OCI-LY1 (cell line): ENCODE measurements at regions not wholly inside any gene's neighbourhood (a gene's known extent, or its start where the extent isn't known, plus 50 kb on each side); places are given as distances from the start of the nearest gene placed in this dataset.
"Not testable (repeated sequence)": the region's sequence is repeated elsewhere in the genome, so short reads cannot be mapped to it uniquely, and the experiment has no call there.

Experiments used
- H2AFZ ChIP-seq: fragments of 200-600 bp; sonication (generic), shearing (Covaris generic); 2 replicates; pipeline ENCODE4 v1.6.0; 2014; ENCODE audit warnings: antibody characterized with exemption, mild to moderate bottlenecking, low read length
- H3F3A ChIP-seq: fragments of 200-600 bp; sonication (generic), shearing (Covaris generic); 2 replicates; pipeline ENCODE4 v1.6.0; 2014; ENCODE audit warnings: mild to moderate bottlenecking, antibody characterized with exemption, low read length, moderate library complexity; ENCODE audit not compliant: insufficient read depth
- H3K27ac ChIP-seq: fragments of 200-600 bp; sonication (generic); 2 replicates; pipeline ENCODE4 v1.5.1; 2014; ENCODE audit warnings: low read length, mixed run types, mild to moderate bottlenecking, low read depth; ENCODE audit not compliant: poor library complexity, severe bottlenecking
- H3K27me3 ChIP-seq: fragments of 200-600 bp; sonication (generic); 2 replicates; pipeline ENCODE4 v1.6.0; 2014; ENCODE audit warnings: antibody characterized with exemption, mild to moderate bottlenecking, low read length, moderate library complexity; ENCODE audit not compliant: insufficient read depth
- H3K36me3 ChIP-seq: fragments of 200-600 bp; sonication (generic); 2 replicates; pipeline ENCODE4 v1.6.1; 2014; ENCODE audit warnings: mild to moderate bottlenecking, antibody characterized with exemption, low read length, moderate library complexity, mixed read lengths; ENCODE audit not compliant: insufficient read depth
- H3K4me1 ChIP-seq: fragments of 200-600 bp; sonication (generic); 2 replicates; pipeline ENCODE4 v1.5.1; 2014; ENCODE audit warnings: mild to moderate bottlenecking, low read length, moderate library complexity; ENCODE audit not compliant: insufficient read depth, severe bottlenecking
- H3K4me2 ChIP-seq: fragments of 200-600 bp; sonication (generic), shearing (Covaris generic); 2 replicates; pipeline ENCODE4 v1.6.1; 2014; ENCODE audit warnings: low read length
- H3K4me3 ChIP-seq: fragments of 200-600 bp; sonication (generic); 2 replicates; pipeline ENCODE4 v1.5.1; 2014; ENCODE audit warnings: low read length, low read depth, mild to moderate bottlenecking, mixed read lengths; ENCODE audit not compliant: poor library complexity, severe bottlenecking
- H3K79me2 ChIP-seq: fragments of 200-600 bp; shearing (Covaris generic); 2 replicates; pipeline ENCODE4 v1.6.1; 2016; ENCODE audit warnings: mixed run types, low read length, mixed read lengths; ENCODE audit not compliant: insufficient read depth
- H3K9ac ChIP-seq: fragments of 200-600 bp; sonication (generic), shearing (Covaris generic); 2 replicates; pipeline ENCODE4 v1.6.1; 2014; ENCODE audit warnings: mild to moderate bottlenecking, low read length, mixed read lengths
- H3K9me2 ChIP-seq: fragments of 200-600 bp; sonication (generic), shearing (Covaris generic); 2 replicates; pipeline ENCODE4 v1.6.1; 2014; ENCODE audit warnings: low read depth, mild to moderate bottlenecking, low read length, mixed read lengths
- H3K9me3 ChIP-seq: fragments of 200-600 bp; shearing (Covaris generic); 2 replicates; pipeline ENCODE4 v1.6.1; 2014; ENCODE audit warnings: low read length, mixed read lengths
- H4K20me1 ChIP-seq: fragments of 200-600 bp; sonication (generic), shearing (Covaris generic); 2 replicates; pipeline ENCODE4 v1.6.0; 2016; ENCODE audit warnings: mild to moderate bottlenecking, low read length; ENCODE audit not compliant: insufficient read depth
- EZH2 ChIP-seq: fragments of 200-600 bp; sonication (generic), shearing (Covaris generic); IDR thresholded peaks from 2 replicates; pipeline ENCODE4 v1.8.0; 2017; ENCODE audit warnings: borderline replicate concordance, mixed run types, mild to moderate bottlenecking, antibody characterized with exemption, low read length, moderate library complexity, mixed read lengths
- TF ChIP-seq, protein P1 (sequence below): fragments of 200-600 bp; sonication (generic), shearing (Covaris generic); IDR thresholded peaks from 2 replicates; pipeline ENCODE4 v1.5.1; 2017; ENCODE audit warnings: mild to moderate bottlenecking, antibody characterized with exemption, low read length, moderate library complexity, mixed read lengths

DNA sequence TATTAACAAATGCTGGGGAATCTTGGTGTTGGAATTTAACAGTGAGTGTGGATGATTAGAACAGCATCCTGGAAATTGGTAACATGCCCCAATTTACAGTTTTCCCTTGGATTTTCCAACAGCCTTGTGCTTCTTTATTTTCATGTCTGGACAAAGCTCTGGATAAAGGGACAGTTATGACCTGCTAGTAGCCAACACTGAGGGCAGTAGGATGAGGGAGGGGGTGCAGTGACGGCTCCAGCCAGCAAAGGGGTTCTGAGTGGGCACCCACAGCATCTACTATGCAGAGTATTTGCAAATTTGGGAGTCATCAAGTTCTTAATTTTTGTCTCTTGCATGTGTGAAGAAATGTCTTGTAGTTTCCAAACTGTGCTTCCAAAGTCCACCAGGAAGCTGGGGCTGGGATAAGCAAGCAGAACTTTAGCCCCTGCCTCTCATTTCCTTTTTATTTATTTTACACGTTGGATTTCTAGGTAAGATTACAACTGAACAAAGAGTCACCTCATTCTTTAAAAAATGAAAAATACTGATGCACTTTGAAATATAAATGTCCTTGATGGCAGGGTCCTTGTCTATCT, 63.0 kb upstream of the SELENOP start:
- no peak overlapping the region for H3K4me3 ChIP-seq
- no peaks in the 10 kb centered on the region for H3K27me3 ChIP-seq
- no peaks in the 10 kb centered on the region for H4K20me1 ChIP-seq
- no peak overlapping the region for H3K27ac ChIP-seq
- no peak for TF ChIP-seq EZH2
- TF ChIP-seq, protein P1, sequence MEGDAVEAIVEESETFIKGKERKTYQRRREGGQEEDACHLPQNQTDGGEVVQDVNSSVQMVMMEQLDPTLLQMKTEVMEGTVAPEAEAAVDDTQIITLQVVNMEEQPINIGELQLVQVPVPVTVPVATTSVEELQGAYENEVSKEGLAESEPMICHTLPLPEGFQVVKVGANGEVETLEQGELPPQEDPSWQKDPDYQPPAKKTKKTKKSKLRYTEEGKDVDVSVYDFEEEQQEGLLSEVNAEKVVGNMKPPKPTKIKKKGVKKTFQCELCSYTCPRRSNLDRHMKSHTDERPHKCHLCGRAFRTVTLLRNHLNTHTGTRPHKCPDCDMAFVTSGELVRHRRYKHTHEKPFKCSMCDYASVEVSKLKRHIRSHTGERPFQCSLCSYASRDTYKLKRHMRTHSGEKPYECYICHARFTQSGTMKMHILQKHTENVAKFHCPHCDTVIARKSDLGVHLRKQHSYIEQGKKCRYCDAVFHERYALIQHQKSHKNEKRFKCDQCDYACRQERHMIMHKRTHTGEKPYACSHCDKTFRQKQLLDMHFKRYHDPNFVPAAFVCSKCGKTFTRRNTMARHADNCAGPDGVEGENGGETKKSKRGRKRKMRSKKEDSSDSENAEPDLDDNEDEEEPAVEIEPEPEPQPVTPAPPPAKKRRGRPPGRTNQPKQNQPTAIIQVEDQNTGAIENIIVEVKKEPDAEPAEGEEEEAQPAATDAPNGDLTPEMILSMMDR = no peak
- H3K9ac ChIP-seq = no peak overlapping the region
- H3F3A ChIP-seq = no peaks in the 10 kb centered on the region
- no peaks in the 10 kb centered on the region for H3K9me3 ChIP-seq
- H3K36me3 ChIP-seq = no peaks in the 10 kb centered on the region
- H3K4me1 ChIP-seq = no peaks in the 10 kb centered on the region
- H3K9me2 ChIP-seq = no peaks in the 10 kb centered on the region
- H2AFZ ChIP-seq = no peak overlapping the region
- H3K79me2 ChIP-seq = no peaks in the 10 kb centered on the region
- H3K4me2 ChIP-seq = no peak overlapping the region

DNA sequence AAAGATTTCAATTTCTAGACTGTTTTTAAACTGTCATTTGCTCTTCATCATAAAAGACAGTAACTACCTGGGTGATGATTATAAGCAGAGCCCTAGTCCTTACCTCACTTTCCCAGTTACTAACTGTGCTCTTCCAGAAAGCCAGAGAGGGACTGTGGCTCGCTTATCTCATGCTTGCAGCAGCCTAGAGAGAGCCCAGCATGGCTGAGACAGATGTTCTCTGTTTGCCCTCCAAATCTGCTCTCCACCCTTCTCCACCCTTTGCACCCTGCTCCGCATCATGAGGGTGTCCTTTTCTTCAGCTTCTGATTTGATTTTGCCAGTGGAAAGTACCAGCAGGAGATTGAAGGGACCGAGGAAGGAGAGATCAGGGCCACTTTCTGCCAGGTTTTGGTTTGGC, 61.2 kb upstream of the SELENOP start:
- no peak overlapping the region for H3K9ac ChIP-seq
- H3K4me2 ChIP-seq = no peak overlapping the region
- no peaks in the 10 kb centered on the region for H3K27me3 ChIP-seq
- no peaks in the 10 kb centered on the region for H3K79me2 ChIP-seq
- TF ChIP-seq EZH2 = no peak
- TF ChIP-seq, protein P1 = no peak
- no peaks in the 10 kb centered on the region for H3K4me1 ChIP-seq
- no peaks in the 10 kb centered on the region for H3K9me3 ChIP-seq
- no peaks in the 10 kb centered on the region for H4K20me1 ChIP-seq
- no peak overlapping the region for H2AFZ ChIP-seq
- no peaks in the 10 kb centered on the region for H3K9me2 ChIP-seq
- H3F3A ChIP-seq = no peaks in the 10 kb centered on the region
- H3K27ac ChIP-seq = no peak overlapping the region
- H3K36me3 ChIP-seq = no peaks in the 10 kb centered on the region
- H3K4me3 ChIP-seq = no peak overlapping the region

DNA sequence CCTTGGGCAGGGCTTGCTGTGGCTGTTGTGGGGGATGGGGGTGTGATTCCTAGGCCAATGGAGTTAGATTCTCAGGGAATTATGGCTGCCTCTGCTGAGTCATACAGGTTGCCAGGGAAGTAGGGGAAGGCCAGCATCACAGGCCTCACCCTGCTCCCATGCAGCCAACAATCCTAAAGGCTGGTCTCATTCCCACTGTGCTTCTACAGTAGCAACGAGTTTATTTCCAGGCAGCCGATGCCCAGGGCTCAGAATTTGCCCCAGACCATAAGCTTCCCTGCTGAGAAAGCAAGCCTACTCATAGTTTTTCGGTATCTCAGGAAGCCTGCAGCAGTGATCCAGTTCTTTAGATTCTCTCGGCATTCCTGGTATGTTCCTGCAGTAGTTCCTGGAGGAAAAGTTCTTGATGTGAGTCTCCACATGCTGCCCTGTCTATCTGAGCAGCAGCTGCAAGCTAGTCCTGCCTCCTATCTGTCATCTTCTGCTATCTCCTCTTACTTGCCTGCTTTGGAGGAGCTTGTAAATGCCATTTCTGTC, 59.3 kb upstream of the SELENOP start:
- Histone ChIP-seq H4K20me1 (no peaks in the 10 kb centered on the region), H3K4me2 (no peak overlapping the region), H3K27me3 (no peaks in the 10 kb centered on the region), H3F3A (no peaks in the 10 kb centered on the region), H3K27ac (no peak overlapping the region), H3K36me3 (no peaks in the 10 kb centered on the region), H3K4me1 (no peaks in the 10 kb centered on the region), H3K9me3 (no peaks in the 10 kb centered on the region), H3K4me3 (no peak overlapping the region), H3K9me2 (no peaks in the 10 kb centered on the region), H3K9ac (no peak overlapping the region), H3K79me2 (no peaks in the 10 kb centered on the region), H2AFZ (no peak overlapping the region)
- no peak for TF ChIP-seq EZH2
- TF ChIP-seq, protein P1 = no peak

DNA sequence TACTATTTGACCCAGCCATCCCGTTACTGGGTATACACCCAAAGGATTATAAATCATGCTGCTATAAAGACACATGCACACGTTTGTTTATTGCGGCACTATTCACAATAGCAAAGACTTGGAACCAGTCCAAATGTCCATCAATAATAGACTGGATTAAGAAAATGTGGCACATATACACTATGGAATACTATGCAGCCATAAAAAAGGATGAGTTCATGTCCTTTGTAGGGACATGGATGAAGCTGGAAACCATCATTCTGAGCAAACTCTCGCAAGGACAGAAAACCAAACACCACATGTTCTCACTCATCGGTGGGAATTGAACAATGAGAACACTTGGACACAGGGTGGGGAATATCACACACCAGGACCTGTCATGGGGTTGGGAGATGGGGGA, 56.7 kb upstream of the SELENOP start:
- H3F3A ChIP-seq, H3K9me2 ChIP-seq, H3K36me3 ChIP-seq, H3K4me2 ChIP-seq, H3K9ac ChIP-seq, H3K27me3 ChIP-seq, H3K79me2 ChIP-seq, H3K4me3 ChIP-seq, H3K4me1 ChIP-seq, H3K27ac ChIP-seq, H4K20me1 ChIP-seq, H3K9me3 ChIP-seq, H2AFZ ChIP-seq: not testable (repeated sequence)

DNA sequence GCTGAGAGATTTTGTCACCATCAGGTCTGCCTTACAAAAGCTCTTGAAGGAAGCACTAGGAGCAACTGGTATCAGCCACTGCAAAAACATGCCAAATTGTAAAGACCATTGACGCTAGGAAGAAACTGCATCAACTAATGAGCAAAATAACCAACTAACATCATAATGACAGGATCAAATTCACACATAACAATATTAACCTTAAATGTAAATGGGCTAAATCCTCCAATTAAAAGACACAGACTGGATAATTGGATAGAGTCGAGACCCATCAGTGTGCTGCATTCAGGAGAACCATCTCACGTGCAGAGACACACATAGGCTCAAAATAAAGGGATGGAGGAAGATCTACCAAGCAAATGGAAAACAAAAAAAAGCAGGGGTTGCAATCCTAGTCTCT, 53.1 kb upstream of the SELENOP start:
- H3K4me1 ChIP-seq, H4K20me1 ChIP-seq, H3K27ac ChIP-seq, H3K27me3 ChIP-seq, H3K4me3 ChIP-seq, H2AFZ ChIP-seq, H3K36me3 ChIP-seq, H3K9me3 ChIP-seq, H3K9ac ChIP-seq, H3K4me2 ChIP-seq, H3K79me2 ChIP-seq, H3K9me2 ChIP-seq, H3F3A ChIP-seq: not testable (repeated sequence)
